Liver (tissue), 8 donors: ENCODE measurements at regions not wholly inside any gene's neighbourhood (a gene's known extent, or its start where the extent isn't known, plus 50 kb on each side); places are given as distances from the start of the nearest gene placed in this dataset.

Experiments used
- DNase-seq: peaks from one replicate; pipeline ENCODE4 v3.0.0-alpha.2; 2017; ENCODE audit warnings: low spot score
- H3K27ac ChIP-seq, 2 donors: one replicate each; pipeline ENCODE4 v1.7.0; 2013; ENCODE audit warnings: inconsistent platforms in 2 of 2, low read length in 2 of 2, control low read depth in 1 of 2, low read depth in 1 of 2, mild to moderate bottlenecking in 1 of 2
- H3K27me3 ChIP-seq, 4 donors: one replicate each; pipeline versions ENCODE4 v1.6.1 to v1.7.0; 2013; ENCODE audit warnings: low read length in 3 of 4, inconsistent platforms in 1 of 4, mild to moderate bottlenecking in 1 of 4, moderate library complexity in 1 of 4; ENCODE audit not compliant: control insufficient read depth in 4 of 4, insufficient read depth in 4 of 4
- H3K36me3 ChIP-seq, 4 donors: one replicate each; pipeline versions ENCODE4 v1.6.1 to v1.7.0; 2013; ENCODE audit warnings: low read length in 3 of 4, mild to moderate bottlenecking in 3 of 4, low read depth in 1 of 4, moderate library complexity in 1 of 4; ENCODE audit not compliant: control insufficient read depth in 4 of 4, insufficient read depth in 3 of 4
- H3K4me1 ChIP-seq, 4 donors: one replicate each; pipeline versions ENCODE4 v1.6.1 to v1.7.0; 2013; ENCODE audit warnings: low read length in 3 of 4, mild to moderate bottlenecking in 3 of 4, moderate library complexity in 1 of 4; ENCODE audit not compliant: control insufficient read depth in 4 of 4, insufficient read depth in 4 of 4
- H3K4me3 ChIP-seq, 3 donors: one replicate each; pipeline versions ENCODE4 v1.6.1 to v1.7.0; 2013; ENCODE audit warnings: low read length in 3 of 3, control low read depth in 1 of 3, low read depth in 1 of 3, mild to moderate bottlenecking in 1 of 3
- H3K9ac ChIP-seq, 2 donors: one replicate each; pipeline ENCODE4 v1.7.0; 2013; ENCODE audit warnings: low read length in 2 of 2, mild to moderate bottlenecking in 2 of 2, moderate library complexity in 2 of 2, control low read depth in 1 of 2, low read depth in 1 of 2
- H3K9me3 ChIP-seq, 4 donors: one replicate each; pipeline versions ENCODE4 v1.6.1 to v1.7.0; 2013; ENCODE audit warnings: low read length in 3 of 4; ENCODE audit not compliant: control insufficient read depth in 4 of 4
- FOXA1 ChIP-seq: IDR thresholded peaks from 2 replicates; pipeline ENCODE4 v1.6.1; 2016; ENCODE audit warnings: antibody characterized with exemption
- FOXA2 ChIP-seq: IDR thresholded peaks from 2 replicates; pipeline ENCODE4 v1.6.1; 2016; ENCODE audit warnings: antibody characterized with exemption
- GABPA ChIP-seq, 2 donors: IDR thresholded peaks in 1 of 2; conservative IDR thresholded peaks in 1 of 2; 2 replicates each; pipeline ENCODE4 v1.6.1; 2016; ENCODE audit warnings: antibody characterized with exemption in 2 of 2, mild to moderate bottlenecking in 1 of 2, moderate library complexity in 1 of 2
- HNF4A ChIP-seq, 2 donors: conservative IDR thresholded peaks; 2 replicates each; pipeline ENCODE4 v1.6.1; 2016; ENCODE audit warnings: antibody characterized with exemption in 2 of 2, mild to moderate bottlenecking in 2 of 2
- HNF4G ChIP-seq: IDR thresholded peaks from 2 replicates; pipeline ENCODE4 v1.6.1; 2016; ENCODE audit warnings: antibody characterized with exemption
- JUND ChIP-seq, 2 donors: IDR thresholded peaks; 2 replicates each; pipeline ENCODE4 v1.6.1; 2016; ENCODE audit warnings: antibody characterized with exemption in 2 of 2
- NR2F2 ChIP-seq: IDR thresholded peaks from 2 replicates; pipeline ENCODE4 v1.6.1; 2016; ENCODE audit warnings: antibody characterized with exemption
- RAD21 ChIP-seq, 2 donors: IDR thresholded peaks; 2 replicates each; pipeline ENCODE4 v1.6.1; 2016; ENCODE audit warnings: antibody characterized with exemption in 2 of 2, mild to moderate bottlenecking in 2 of 2
- RXRA ChIP-seq, 2 donors: IDR thresholded peaks; 2 replicates each; pipeline ENCODE4 v1.6.1; 2017 to 2018; ENCODE audit warnings: antibody characterized with exemption in 2 of 2, mild to moderate bottlenecking in 1 of 2
- SP1 ChIP-seq: IDR thresholded peaks from 2 replicates; pipeline ENCODE4 v1.6.1; 2018; ENCODE audit warnings: antibody characterized with exemption, mild to moderate bottlenecking
- TAF1 ChIP-seq: conservative IDR thresholded peaks from 2 replicates; pipeline ENCODE4 v1.6.1; 2016; ENCODE audit warnings: antibody characterized with exemption, mild to moderate bottlenecking
- YY1 ChIP-seq: IDR thresholded peaks from 2 replicates; pipeline ENCODE4 v1.6.1; 2016; ENCODE audit warnings: antibody characterized with exemption, mild to moderate bottlenecking
- WGBS: extraction: QIAGEN DNeasy Blood & Tissue Kit; methylation state at CpG from one replicate; pipeline ENCODE4 v1.1.7; 2013; 5-methylcytosine and 5-hydroxymethylcytosine counted together
- TF ChIP-seq, protein P1 (sequence below): fragments of 150-350 bp; IDR thresholded peaks from 2 replicates; pipeline ENCODE4 v1.5.1; 2017; ENCODE audit warnings: improper control_type of control experiment, low read depth, low read length; ENCODE audit not compliant: missing input control
- TF ChIP-seq, protein P2 (sequence below): IDR thresholded peaks from 2 replicates; pipeline ENCODE4 v1.6.1; 2016; ENCODE audit warnings: antibody characterized with exemption
- TF ChIP-seq, protein P3 (sequence below): IDR thresholded peaks from 2 replicates; pipeline ENCODE4 v1.6.1; 2016; ENCODE audit warnings: antibody characterized with exemption
- TF ChIP-seq, protein P4 (sequence below): IDR thresholded peaks from 2 replicates; pipeline ENCODE4 v1.6.1; 2016; ENCODE audit warnings: antibody characterized with exemption, mild to moderate bottlenecking
- TF ChIP-seq, protein P5 (sequence below): IDR thresholded peaks from 2 replicates; pipeline ENCODE4 v1.6.1; 2016; ENCODE audit warnings: antibody characterized with exemption
- donor health status: healthy.
- donor health status: healthy.
- donor health status: healthy.
- donor health status: healthy.
- donor health status: healthy.

DNA sequence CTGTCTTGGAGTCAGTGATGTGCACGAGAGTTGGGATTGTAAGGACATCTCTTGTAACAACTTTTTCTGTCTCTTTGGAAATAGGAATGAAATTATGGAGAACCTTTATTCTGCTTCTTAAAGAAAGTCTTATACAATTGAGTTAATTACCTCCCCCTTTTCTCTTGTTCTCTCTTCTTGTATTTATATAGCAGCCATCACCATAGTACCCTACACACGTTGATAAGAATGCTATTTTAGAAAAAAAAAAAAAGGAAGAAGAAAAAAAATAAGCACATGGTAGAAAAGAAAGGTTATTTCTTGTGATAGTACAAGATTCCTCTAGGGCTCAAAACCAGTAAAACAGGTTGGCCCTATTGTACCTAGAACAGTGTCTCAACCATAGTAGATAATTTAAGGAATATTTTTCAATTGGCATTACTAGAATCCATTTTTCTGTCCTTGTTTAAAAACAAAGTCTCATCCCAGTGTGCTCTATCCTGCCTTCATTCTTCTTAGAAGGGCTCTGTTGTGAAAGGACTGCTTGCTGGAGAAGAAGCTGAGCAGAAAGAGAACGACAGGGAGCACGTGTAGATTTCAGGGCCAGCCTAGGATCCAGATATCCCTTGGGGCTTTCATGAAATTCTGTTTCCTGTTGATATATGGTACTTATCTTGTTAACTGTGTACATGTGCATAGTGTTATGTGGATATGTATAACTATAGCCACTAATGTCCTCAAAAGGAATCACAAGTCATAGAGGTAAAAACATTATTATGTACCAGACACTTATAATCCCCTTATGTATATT lies 392.3 kb upstream of the MEF2C start:
- Histone ChIP-seq H3K27me3 (no peaks in the 10 kb centered on the region), H3K4me1 (no peaks in the 10 kb centered on the region), H3K9me3 (no peaks in the 10 kb centered on the region), H3K4me3 (no peak overlapping the region), H3K27ac (no peak overlapping the region), H3K36me3 (no peaks in the 10 kb centered on the region), H3K9ac (no peak overlapping the region)
- WGBS: 71% methylated on average over 4 of the region's 4 CpGs
- no peak for DNase-seq
- TF ChIP-seq, protein P1, sequence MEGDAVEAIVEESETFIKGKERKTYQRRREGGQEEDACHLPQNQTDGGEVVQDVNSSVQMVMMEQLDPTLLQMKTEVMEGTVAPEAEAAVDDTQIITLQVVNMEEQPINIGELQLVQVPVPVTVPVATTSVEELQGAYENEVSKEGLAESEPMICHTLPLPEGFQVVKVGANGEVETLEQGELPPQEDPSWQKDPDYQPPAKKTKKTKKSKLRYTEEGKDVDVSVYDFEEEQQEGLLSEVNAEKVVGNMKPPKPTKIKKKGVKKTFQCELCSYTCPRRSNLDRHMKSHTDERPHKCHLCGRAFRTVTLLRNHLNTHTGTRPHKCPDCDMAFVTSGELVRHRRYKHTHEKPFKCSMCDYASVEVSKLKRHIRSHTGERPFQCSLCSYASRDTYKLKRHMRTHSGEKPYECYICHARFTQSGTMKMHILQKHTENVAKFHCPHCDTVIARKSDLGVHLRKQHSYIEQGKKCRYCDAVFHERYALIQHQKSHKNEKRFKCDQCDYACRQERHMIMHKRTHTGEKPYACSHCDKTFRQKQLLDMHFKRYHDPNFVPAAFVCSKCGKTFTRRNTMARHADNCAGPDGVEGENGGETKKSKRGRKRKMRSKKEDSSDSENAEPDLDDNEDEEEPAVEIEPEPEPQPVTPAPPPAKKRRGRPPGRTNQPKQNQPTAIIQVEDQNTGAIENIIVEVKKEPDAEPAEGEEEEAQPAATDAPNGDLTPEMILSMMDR: no peak
- TF ChIP-seq TAF1: no peak
- TF ChIP-seq HNF4G: no peak
- TF ChIP-seq, protein P2, sequence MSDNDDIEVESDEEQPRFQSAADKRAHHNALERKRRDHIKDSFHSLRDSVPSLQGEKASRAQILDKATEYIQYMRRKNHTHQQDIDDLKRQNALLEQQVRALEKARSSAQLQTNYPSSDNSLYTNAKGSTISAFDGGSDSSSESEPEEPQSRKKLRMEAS: no peak
- TF ChIP-seq YY1: no peak
- TF ChIP-seq FOXA1: no peak
- TF ChIP-seq RAD21 (IDR thresholded peaks at IDR 0.05): no peak
- TF ChIP-seq, protein P3, sequence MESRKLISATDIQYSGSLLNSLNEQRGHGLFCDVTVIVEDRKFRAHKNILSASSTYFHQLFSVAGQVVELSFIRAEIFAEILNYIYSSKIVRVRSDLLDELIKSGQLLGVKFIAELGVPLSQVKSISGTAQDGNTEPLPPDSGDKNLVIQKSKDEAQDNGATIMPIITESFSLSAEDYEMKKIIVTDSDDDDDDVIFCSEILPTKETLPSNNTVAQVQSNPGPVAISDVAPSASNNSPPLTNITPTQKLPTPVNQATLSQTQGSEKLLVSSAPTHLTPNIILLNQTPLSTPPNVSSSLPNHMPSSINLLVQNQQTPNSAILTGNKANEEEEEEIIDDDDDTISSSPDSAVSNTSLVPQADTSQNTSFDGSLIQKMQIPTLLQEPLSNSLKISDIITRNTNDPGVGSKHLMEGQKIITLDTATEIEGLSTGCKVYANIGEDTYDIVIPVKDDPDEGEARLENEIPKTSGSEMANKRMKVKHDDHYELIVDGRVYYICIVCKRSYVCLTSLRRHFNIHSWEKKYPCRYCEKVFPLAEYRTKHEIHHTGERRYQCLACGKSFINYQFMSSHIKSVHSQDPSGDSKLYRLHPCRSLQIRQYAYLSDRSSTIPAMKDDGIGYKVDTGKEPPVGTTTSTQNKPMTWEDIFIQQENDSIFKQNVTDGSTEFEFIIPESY: no peak
- no peak for TF ChIP-seq NR2F2
- TF ChIP-seq, protein P4, sequence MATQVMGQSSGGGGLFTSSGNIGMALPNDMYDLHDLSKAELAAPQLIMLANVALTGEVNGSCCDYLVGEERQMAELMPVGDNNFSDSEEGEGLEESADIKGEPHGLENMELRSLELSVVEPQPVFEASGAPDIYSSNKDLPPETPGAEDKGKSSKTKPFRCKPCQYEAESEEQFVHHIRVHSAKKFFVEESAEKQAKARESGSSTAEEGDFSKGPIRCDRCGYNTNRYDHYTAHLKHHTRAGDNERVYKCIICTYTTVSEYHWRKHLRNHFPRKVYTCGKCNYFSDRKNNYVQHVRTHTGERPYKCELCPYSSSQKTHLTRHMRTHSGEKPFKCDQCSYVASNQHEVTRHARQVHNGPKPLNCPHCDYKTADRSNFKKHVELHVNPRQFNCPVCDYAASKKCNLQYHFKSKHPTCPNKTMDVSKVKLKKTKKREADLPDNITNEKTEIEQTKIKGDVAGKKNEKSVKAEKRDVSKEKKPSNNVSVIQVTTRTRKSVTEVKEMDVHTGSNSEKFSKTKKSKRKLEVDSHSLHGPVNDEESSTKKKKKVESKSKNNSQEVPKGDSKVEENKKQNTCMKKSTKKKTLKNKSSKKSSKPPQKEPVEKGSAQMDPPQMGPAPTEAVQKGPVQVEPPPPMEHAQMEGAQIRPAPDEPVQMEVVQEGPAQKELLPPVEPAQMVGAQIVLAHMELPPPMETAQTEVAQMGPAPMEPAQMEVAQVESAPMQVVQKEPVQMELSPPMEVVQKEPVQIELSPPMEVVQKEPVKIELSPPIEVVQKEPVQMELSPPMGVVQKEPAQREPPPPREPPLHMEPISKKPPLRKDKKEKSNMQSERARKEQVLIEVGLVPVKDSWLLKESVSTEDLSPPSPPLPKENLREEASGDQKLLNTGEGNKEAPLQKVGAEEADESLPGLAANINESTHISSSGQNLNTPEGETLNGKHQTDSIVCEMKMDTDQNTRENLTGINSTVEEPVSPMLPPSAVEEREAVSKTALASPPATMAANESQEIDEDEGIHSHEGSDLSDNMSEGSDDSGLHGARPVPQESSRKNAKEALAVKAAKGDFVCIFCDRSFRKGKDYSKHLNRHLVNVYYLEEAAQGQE: no peak
- TF ChIP-seq HNF4A (conservative IDR thresholded peaks at IDR 0.05): no peak
- TF ChIP-seq JUND (IDR thresholded peaks at IDR 0.05): no peak
- TF ChIP-seq GABPA (IDR thresholded peaks at IDR 0.05 in 1 of 2, conservative IDR thresholded peaks at IDR 0.05 in 1 of 2): no peak

DNA sequence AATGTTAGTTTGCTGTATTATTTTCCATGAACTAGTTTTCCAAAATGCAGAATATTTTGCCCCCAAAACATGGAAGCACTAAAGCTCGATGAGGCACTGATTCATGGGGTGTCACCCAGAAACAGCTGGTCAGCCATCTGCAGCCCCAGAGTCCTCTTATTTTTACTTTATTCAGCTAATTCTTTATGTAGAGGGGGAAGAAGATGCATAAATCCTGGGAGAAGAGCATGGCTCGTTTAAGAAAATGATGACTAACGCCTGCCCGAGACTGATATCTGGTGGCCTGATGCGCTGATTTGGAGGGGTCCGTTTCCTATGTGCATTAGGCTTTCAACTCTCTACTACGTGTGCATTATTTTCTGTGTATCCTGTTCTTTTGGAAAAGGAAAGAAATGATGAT lies 390.3 kb upstream of the MEF2C start:
- Histone ChIP-seq H3K27ac (no peak overlapping the region), H3K9ac (no peak overlapping the region), H3K9me3 (no peaks in the 10 kb centered on the region), H3K4me3 (no peak overlapping the region), H3K4me1 (no peaks in the 10 kb centered on the region), H3K27me3 (no peaks in the 10 kb centered on the region), H3K36me3 (no peaks in the 10 kb centered on the region)
- WGBS: 80% methylated on average over 7 of the region's 7 CpGs
- no peak for DNase-seq
- TF ChIP-seq, protein P2: no peak
- no peak for TF ChIP-seq YY1
- no peak for TF ChIP-seq RXRA (IDR thresholded peaks at IDR 0.05)
- TF ChIP-seq, protein P4: no peak
- TF ChIP-seq, protein P5, sequence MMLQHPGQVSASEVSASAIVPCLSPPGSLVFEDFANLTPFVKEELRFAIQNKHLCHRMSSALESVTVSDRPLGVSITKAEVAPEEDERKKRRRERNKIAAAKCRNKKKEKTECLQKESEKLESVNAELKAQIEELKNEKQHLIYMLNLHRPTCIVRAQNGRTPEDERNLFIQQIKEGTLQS: no peak
- no peak for TF ChIP-seq FOXA2
- TF ChIP-seq, protein P3: no peak
- no peak for TF ChIP-seq SP1
